ENCODE measurements at regions not wholly inside any gene's neighbourhood (a gene's known extent, or its start where the extent isn't known, plus 50 kb on each side); places are given as distances from the start of the nearest gene placed in this dataset.
"Not testable (repeated sequence)": the region's sequence is repeated elsewhere in the genome, so short reads cannot be mapped to it uniquely, and the experiment has no call there.

GRCh38 chr14:22177870-22178269, 411.2 kb downstream of the DAD1 start:
- intact Hi-C loops (cut with DNase I): no loop called here
- DNase-seq: no peak
- Histone ChIP-seq H3K4me3 (no peak overlapping the region), H3K36me3 (no peaks in the 10 kb centered on the region), H3K27ac (no peak overlapping the region), H3K4me1 (peaks cover 0 to 11% (median 0%) of the 10 kb centered on the region in 4 donors), H3K27me3 (no peaks in the 10 kb centered on the region), H3K9me3 (no peaks in the 10 kb centered on the region)
- no peak for ATAC-seq
- TF ChIP-seq POLR2A (IDR thresholded peaks at IDR 0.05): no peak
- TF ChIP-seq, protein P1, sequence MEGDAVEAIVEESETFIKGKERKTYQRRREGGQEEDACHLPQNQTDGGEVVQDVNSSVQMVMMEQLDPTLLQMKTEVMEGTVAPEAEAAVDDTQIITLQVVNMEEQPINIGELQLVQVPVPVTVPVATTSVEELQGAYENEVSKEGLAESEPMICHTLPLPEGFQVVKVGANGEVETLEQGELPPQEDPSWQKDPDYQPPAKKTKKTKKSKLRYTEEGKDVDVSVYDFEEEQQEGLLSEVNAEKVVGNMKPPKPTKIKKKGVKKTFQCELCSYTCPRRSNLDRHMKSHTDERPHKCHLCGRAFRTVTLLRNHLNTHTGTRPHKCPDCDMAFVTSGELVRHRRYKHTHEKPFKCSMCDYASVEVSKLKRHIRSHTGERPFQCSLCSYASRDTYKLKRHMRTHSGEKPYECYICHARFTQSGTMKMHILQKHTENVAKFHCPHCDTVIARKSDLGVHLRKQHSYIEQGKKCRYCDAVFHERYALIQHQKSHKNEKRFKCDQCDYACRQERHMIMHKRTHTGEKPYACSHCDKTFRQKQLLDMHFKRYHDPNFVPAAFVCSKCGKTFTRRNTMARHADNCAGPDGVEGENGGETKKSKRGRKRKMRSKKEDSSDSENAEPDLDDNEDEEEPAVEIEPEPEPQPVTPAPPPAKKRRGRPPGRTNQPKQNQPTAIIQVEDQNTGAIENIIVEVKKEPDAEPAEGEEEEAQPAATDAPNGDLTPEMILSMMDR (IDR thresholded peaks at IDR 0.05): no peak
- WGBS (ENCODE audit: insufficient coverage, low coverage, low lambda C conversion rate, missing lambda C conversion rate): 27% methylated on average over 4 of the region's 4 CpGs

DNA sequence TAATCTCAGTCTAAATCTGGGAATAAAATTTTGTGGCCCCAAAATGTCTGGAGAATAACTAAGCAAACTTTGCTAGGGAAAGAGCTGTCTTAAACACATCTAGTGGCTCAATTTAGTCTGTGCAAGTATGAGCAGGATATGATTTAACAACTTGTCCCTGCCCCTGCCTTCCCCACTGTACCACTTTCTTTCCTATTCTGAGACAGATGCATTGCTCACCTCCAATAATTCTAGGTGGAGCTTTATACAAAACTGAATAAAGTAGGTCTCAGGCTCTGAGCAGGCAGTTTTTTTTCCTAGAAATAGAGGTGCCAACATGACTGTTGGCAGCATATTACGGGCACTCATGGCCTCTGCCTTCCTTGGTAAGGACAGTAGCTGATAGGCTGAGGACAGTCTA, 412.1 kb downstream of the DAD1 start:
- Histone ChIP-seq H3K9me3 (no peaks in the 10 kb centered on the region), H3K27ac (no peak overlapping the region), H3K36me3 (no peaks in the 10 kb centered on the region), H3K4me1 (peaks cover 0 to 11% (median 0%) of the 10 kb centered on the region in 4 donors), H3K4me3 (no peak overlapping the region), H3K27me3 (no peaks in the 10 kb centered on the region)
- no peak for TF ChIP-seq POLR2A (IDR thresholded peaks at IDR 0.05)
- TF ChIP-seq, protein P1 (IDR thresholded peaks at IDR 0.05): no peak
- DNase-seq: no peak
- intact Hi-C loops (cut with DNase I): no loop called here
- WGBS (ENCODE audit: insufficient coverage, low coverage, low lambda C conversion rate, missing lambda C conversion rate): 64% methylated on average over 1 of the region's 1 CpG
- ATAC-seq: no peak

GRCh38 chr14:22175278-22175558, 413.8 kb downstream of the DAD1 start:
- Histone ChIP-seq H3K27ac (peak overlapping the region in 1 of 3 donors; percentile 69), H3K4me1 (peaks cover 0 to 11% (median 0%) of the 10 kb centered on the region in 4 donors)
- DNase-seq; H3K36me3 ChIP-seq; H3K9me3 ChIP-seq; ATAC-seq; intact Hi-C loops (cut with DNase I); H3K4me3 ChIP-seq; H3K27me3 ChIP-seq: not testable (repeated sequence)
- WGBS (ENCODE audit: insufficient coverage, low coverage, low lambda C conversion rate, missing lambda C conversion rate): 57% methylated on average over 1 of the region's 1 CpG

DNA sequence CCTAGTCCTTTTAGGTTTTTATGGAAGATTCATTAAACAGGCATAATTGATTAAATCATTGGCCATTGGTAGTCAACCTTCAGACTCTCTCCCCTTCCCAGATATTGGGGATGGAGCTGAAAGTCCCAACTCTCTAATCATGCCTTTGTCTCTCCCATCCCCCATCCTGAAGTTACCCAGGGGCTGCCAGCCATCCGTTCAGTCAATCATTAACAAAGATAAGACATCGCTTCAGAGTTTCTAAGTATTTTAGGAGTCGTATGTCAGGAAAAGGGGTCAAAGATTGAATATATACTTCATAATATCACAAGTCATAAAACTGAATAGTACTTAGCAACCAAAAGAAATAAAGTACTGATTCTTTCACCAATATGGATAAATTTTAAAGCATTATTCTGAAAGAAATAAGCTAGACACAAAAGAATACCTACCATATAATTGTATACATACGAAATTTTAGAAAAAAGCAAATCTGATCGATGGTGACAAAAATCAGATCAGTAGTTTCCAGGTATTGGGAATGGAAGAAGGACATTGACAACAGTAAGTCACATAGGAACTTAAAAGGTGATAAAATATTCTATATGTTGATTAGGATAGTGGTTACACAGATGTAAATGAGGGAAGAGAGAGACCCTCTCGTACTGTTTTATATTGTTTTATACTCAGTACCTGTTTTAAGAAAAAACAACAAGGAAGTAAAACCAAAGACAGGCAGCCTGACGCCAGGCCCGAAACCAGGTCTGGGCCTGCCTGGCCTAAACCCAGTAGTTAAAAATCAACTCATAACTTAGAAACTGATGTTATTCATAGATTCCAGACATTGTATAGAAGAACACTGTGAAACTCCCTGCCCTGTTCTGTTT, 414.4 kb downstream of the DAD1 start:
- no peak for TF ChIP-seq POLR2A (IDR thresholded peaks at IDR 0.05)
- TF ChIP-seq, protein P1 (IDR thresholded peaks at IDR 0.05): no peak
- WGBS (ENCODE audit: insufficient coverage, low coverage, low lambda C conversion rate, missing lambda C conversion rate): 40% methylated on average over 8 of the region's 8 CpGs
- intact Hi-C loops (cut with DNase I): no loop called here
- Histone ChIP-seq H3K27ac (peak overlapping the region in 1 of 3 donors; percentile 69), H3K9me3 (no peaks in the 10 kb centered on the region), H3K4me1 (peaks cover 0 to 11% (median 0%) of the 10 kb centered on the region in 4 donors), H3K27me3 (no peaks in the 10 kb centered on the region), H3K4me3 (peak overlapping the region in 1 of 3 donors; percentile 28), H3K36me3 (no peaks in the 10 kb centered on the region)
- no peak for DNase-seq
- ATAC-seq: peak in 3 of 4 donors; percentile 67 to 95 (median 82)

- H3K36me3 ChIP-seq: no peaks in the 10 kb centered on the region
- H3K4me1 ChIP-seq: no peaks in the 10 kb centered on the region
- 63% methylated on average over 8 of the region's 8 CpGs for WGBS (ENCODE audit: insufficient coverage, low coverage, low lambda C conversion rate, missing lambda C conversion rate)
- DNase-seq (no peak), ATAC-seq (peak in 3 of 4 donors; percentile 56 to 79 (median 60))
- no peaks in the 10 kb centered on the region for H3K9me3 ChIP-seq
- no peak overlapping the region for H3K27ac ChIP-seq
- TF ChIP-seq, protein P1 (IDR thresholded peaks at IDR 0.05): no peak
- no peak for TF ChIP-seq POLR2A (IDR thresholded peaks at IDR 0.05)
- intact Hi-C loops (cut with DNase I): no loop called here
- H3K27me3 ChIP-seq: no peaks in the 10 kb centered on the region
- no peak overlapping the region for H3K4me3 ChIP-seq
Measured at GRCh38 chr14:22168092-22168955, 420.7 kb downstream of the DAD1 start.
